K562 (cell line): ENCODE measurements at regions not wholly inside any gene's neighbourhood (a gene's known extent, or its start where the extent isn't known, plus 50 kb on each side); places are given as distances from the start of the nearest gene placed in this dataset.

Experiments
- ATAC-seq: fragments of 200-7000 bp; cut with Tn5 transposase; 3 replicates; pipeline ENCODE4 v1.9.1; 2020; ENCODE audit warnings: moderate library complexity
- BruUV-seq: library from RNA; stranded (reverse); fragments of 400-500 nt; replicated peaks from 2 replicates; lab custom pipeline; 2021; lab: Mats Ljungman, UMichigan
- CTCF ChIA-PET: fragments of 300-600 bp; formaldehyde crosslinking; extraction: SDS; loops from one replicate; lab custom pipeline; 2021; ENCODE audit warnings: low intra/inter-chr PET ratio; lab: Yijun Ruan, JAX
- POLR2A ChIA-PET: fragments of 300-600, 350-650 bp; sonication (Branson Sonifier 250); formaldehyde crosslinking; extraction: SDS; loops from one replicate; lab custom pipeline; 2021; ENCODE audit warnings: antibody characterized with exemption, inconsistent platforms; lab: Yijun Ruan, JAX
- DNase-seq, 4 experiments: peaks; one replicate each; pipeline versions ENCODE4 v3.0.0 to v3.0.0-alpha.2; 2011 to 2018; ENCODE audit warnings: low spot score in 3 of 4, mixed read lengths in 3 of 4; ENCODE audit errors: extremely low read depth in 1 of 4
- FAIRE-seq: peaks from 2 replicates; lab custom pipeline; 2011; peaks lifted over from hg19 to GRCh38; lab: Jason Lieb, UNC
- H2AFZ ChIP-seq: 2 replicates; pipeline ENCODE4 v1.6.0; 2011; ENCODE audit warnings: low read depth, low read length, control low read depth, inconsistent platforms
- H3K27ac ChIP-seq: fragments of 200-600 bp; 3 replicates; pipeline ENCODE4 v1.8.0; 2011; ENCODE audit warnings: low read depth, mild to moderate bottlenecking, control low read depth, inconsistent platforms, low read length, moderate library complexity, mixed read lengths; ENCODE audit errors: extremely low read depth
- H3K27me3 ChIP-seq, 2 experiments: fragments of 300-600 bp in 1 of 2; 2 replicates in 1 of 2; 3 replicates in 1 of 2; pipeline versions ENCODE4 v1.6.0 to v1.8.0; 2011; ENCODE audit warnings: inconsistent platforms in 2 of 2, low read length in 2 of 2, mild to moderate bottlenecking in 1 of 2, mixed read lengths in 1 of 2, moderate library complexity in 1 of 2; ENCODE audit not compliant: control insufficient read depth in 2 of 2, insufficient read depth in 2 of 2
- H3K36me3 ChIP-seq: fragments of 300-600 bp; 3 replicates; pipeline ENCODE4 v1.8.0; 2011; ENCODE audit warnings: mild to moderate bottlenecking, low read length, inconsistent platforms; ENCODE audit not compliant: control insufficient read depth, insufficient read depth
- H3K4me1 ChIP-seq, 2 experiments: fragments of 200-600 bp in 1 of 2; replicated peaks in 1 of 2; 2 replicates in 1 of 2; 3 replicates in 1 of 2; pipeline versions ENCODE4 v1.5.1 to v1.8.0; 2011; ENCODE audit warnings: inconsistent platforms in 2 of 2, low read length in 2 of 2, mild to moderate bottlenecking in 1 of 2, mixed read lengths in 1 of 2, moderate library complexity in 1 of 2; ENCODE audit not compliant: control insufficient read depth in 2 of 2, insufficient read depth in 2 of 2
- H3K4me2 ChIP-seq: 2 replicates; pipeline ENCODE4 v1.6.1; 2011; ENCODE audit warnings: low read length, control low read depth, inconsistent platforms, mixed read lengths; ENCODE audit not compliant: insufficient read depth
- H3K4me3 ChIP-seq: fragments of 200-600 bp; sonication (generic), shearing (Covaris generic); 2 replicates; pipeline ENCODE4 v1.5.1; 2016; ENCODE audit warnings: control low read depth, inconsistent platforms
- H3K79me2 ChIP-seq: fragments of 200-600 bp; 3 replicates; pipeline ENCODE4 v1.8.0; 2011; ENCODE audit warnings: low read length, inconsistent platforms; ENCODE audit not compliant: control insufficient read depth, insufficient read depth
- H3K9ac ChIP-seq, 2 experiments: 2 replicates each; pipeline versions ENCODE4 v1.6.0 to v1.6.1; 2011; ENCODE audit warnings: low read depth in 2 of 2, low read length in 2 of 2, control low read depth in 1 of 2, inconsistent platforms in 1 of 2, mild to moderate bottlenecking in 1 of 2, mixed read lengths in 1 of 2; ENCODE audit not compliant: insufficient read depth in 1 of 2
- H3K9me1 ChIP-seq: one replicate; pipeline ENCODE4 v1.6.0; 2011; ENCODE audit warnings: inconsistent platforms, mild to moderate bottlenecking, low read length, moderate library complexity; ENCODE audit not compliant: control insufficient read depth, insufficient read depth
- H3K9me3 ChIP-seq: replicated peaks from 2 replicates; pipeline ENCODE4 v1.5.1; 2011; ENCODE audit warnings: low read depth, low read length, inconsistent platforms; ENCODE audit not compliant: control insufficient read depth, insufficient read depth
- H4K20me1 ChIP-seq: replicated peaks from 2 replicates; pipeline ENCODE4 v1.6.1; 2011; ENCODE audit warnings: low read length, inconsistent platforms, mixed read lengths; ENCODE audit not compliant: control insufficient read depth, insufficient read depth
- BRD9 ChIP-seq: fragments of 450-650 bp; IDR thresholded peaks from 2 replicates; pipeline ENCODE4 v1.6.1; 2018; ENCODE audit warnings: low read depth; ENCODE audit not compliant: partially characterized antibody
- BRF1 ChIP-seq: IDR thresholded peaks from 3 replicates; pipeline ENCODE4 v1.6.1; 2011; ENCODE audit warnings: borderline replicate concordance, mild to moderate bottlenecking; ENCODE audit not compliant: insufficient read length; ENCODE audit errors: extremely low read depth
- CREB1 ChIP-seq, 2 experiments: sonication (generic) in 1 of 2; formaldehyde crosslinking in 1 of 2; IDR thresholded peaks; 2 replicates each; pipeline versions ENCODE4 v1.6.1 to v1.8.0; 2012 to 2022; ENCODE audit warnings: inconsistent platforms in 1 of 2, mild to moderate bottlenecking in 1 of 2, missing genetic modification reagents in 1 of 2, moderate library complexity in 1 of 2
- CTCF ChIP-seq, 3 experiments: IDR thresholded peaks in 2 of 3; conservative IDR thresholded peaks in 1 of 3; 2 replicates each; pipeline ENCODE4 v1.5.1; 2011 to 2012; ENCODE audit warnings: low read length in 3 of 3, mild to moderate bottlenecking in 3 of 3, control low read depth in 2 of 3, improper control_type of control experiment in 1 of 3, inconsistent platforms in 1 of 3, low read depth in 1 of 3, mixed read lengths in 1 of 3, moderate library complexity in 1 of 3; ENCODE audit not compliant: insufficient read depth in 2 of 3
- ETV1 ChIP-seq: fragments of 450-650 bp; conservative IDR thresholded peaks from 2 replicates; pipeline ENCODE4 v1.6.1; 2016; ENCODE audit warnings: missing genetic modification characterization, control low read depth, low read depth, missing compliant biosample characterization
- NFXL1 ChIP-seq: fragments of 450-650 bp; formaldehyde crosslinking; IDR thresholded peaks from 2 replicates; pipeline ENCODE4 v1.4.0; 2021; ENCODE audit warnings: mild to moderate bottlenecking
- NR2C1 ChIP-seq, 2 experiments: fragments of 450-650 bp; IDR thresholded peaks; 2 replicates each; pipeline ENCODE4 v1.6.1; 2017; ENCODE audit warnings: mild to moderate bottlenecking in 2 of 2, antibody characterized with exemption in 1 of 2, inconsistent platforms in 1 of 2, missing compliant biosample characterization in 1 of 2, missing genetic modification characterization in 1 of 2
- SNAPC5 ChIP-seq: fragments of 250-450 bp; sonication (Bioruptor Pico); IDR thresholded peaks from 2 replicates; pipeline ENCODE4 v1.8.0; 2021; ENCODE audit warnings: moderate library complexity, mild to moderate bottlenecking, inconsistent platforms
- STAG1 ChIP-seq: sonication (generic); formaldehyde crosslinking; IDR thresholded peaks from 2 replicates; pipeline ENCODE4 v1.5.0; 2020; ENCODE audit warnings: missing genetic modification reagents, borderline replicate concordance
- ZFP36 ChIP-seq: fragments of 150-350 bp; IDR thresholded peaks from 2 replicates; pipeline ENCODE4 v1.6.1; 2018; ENCODE audit warnings: low read length, low read depth; ENCODE audit not compliant: partially characterized antibody
- ZNF175 ChIP-seq: fragments of 200-800 bp; sonication (Bioruptor generic); IDR thresholded peaks from 2 replicates; pipeline ENCODE4 v1.6.1; 2016; ENCODE audit warnings: low read depth, mild to moderate bottlenecking, missing genetic modification characterization, missing compliant biosample characterization
- ZNF507 ChIP-seq: conservative IDR thresholded peaks from 2 replicates; pipeline ENCODE4 v1.6.1; 2017; ENCODE audit warnings: missing genetic modification characterization, missing compliant biosample characterization
- ZNF609 ChIP-seq: sonication (generic); formaldehyde crosslinking; IDR thresholded peaks from 2 replicates; pipeline ENCODE4 v1.8.1; 2023; ENCODE audit warnings: missing genetic modification reagents, mild to moderate bottlenecking, borderline replicate concordance
- WGBS: fragments of 100-300 bp; shearing (Covaris generic); methylation state at CpG from one replicate; pipeline ENCODE4 v1.1.6; 2016; ENCODE audit warnings: low coverage, mixed read lengths; ENCODE audit not compliant: insufficient coverage; ENCODE audit errors: missing lambda C conversion rate; 5-methylcytosine and 5-hydroxymethylcytosine counted together
- in situ Hi-C: fragments of 300-500 bp; cut with MboI; formaldehyde crosslinking; loops from 4 replicates; pipeline ENCODE4 v1.15.0; 2018; ENCODE audit warnings: inconsistent platforms, mixed read lengths
- intact Hi-C: fragments of 100-400 bp; cut with micrococcal nuclease; formaldehyde crosslinking; loops from 2 replicates; pipeline ENCODE4 v1.14.2; 2022

- DNase-seq (no peak), FAIRE-seq (no peak), ATAC-seq (no peak)
- Histone ChIP-seq H3K27ac (no peak overlapping the region), H3K4me2 (no peak overlapping the region), H3K4me3 (no peak overlapping the region), H3K79me2 (no peaks in the 10 kb centered on the region), H3K27me3 (no peaks in the 10 kb centered on the region), H2AFZ (no peak overlapping the region), H3K9me1 (no peaks in the 10 kb centered on the region), H3K36me3 (no peaks in the 10 kb centered on the region), H3K4me1 (no peaks in the 10 kb centered on the region), H4K20me1 (no peaks in the 10 kb centered on the region), H3K9ac (no peak overlapping the region), H3K9me3 (no peaks in the 10 kb centered on the region)
- in situ Hi-C loops (no loop called here), intact Hi-C loops (no loop called here)
- 5% methylated on average over 3 of the region's 3 CpGs for WGBS
- no peak for TF ChIP-seq CTCF (IDR thresholded peaks at IDR 0.05 in 2 of 3, conservative IDR thresholded peaks at IDR 0.05 in 1 of 3; ENCODE audit: insufficient read depth in 2 of 3, low read depth in 1 of 3, low read length in 3 of 3)
- TF ChIP-seq STAG1 (CRISPR knock-in tag): no peak
- TF ChIP-seq BRF1: no peak
- no peak for TF ChIP-seq ZNF609
- TF ChIP-seq ZNF507 (tag): no peak
- no peak for TF ChIP-seq SNAPC5 (CRISPR knock-in tag)
- TF ChIP-seq CREB1 (IDR thresholded peaks at IDR 0.05): no peak
- no peak for TF ChIP-seq CREB1 (CRISPR knock-in tag; IDR thresholded peaks at IDR 0.05)
- no peak for TF ChIP-seq BRD9
- no peak for TF ChIP-seq NR2C1 (IDR thresholded peaks at IDR 0.05)
- no peak for TF ChIP-seq NR2C1 (tag; IDR thresholded peaks at IDR 0.05)
- TF ChIP-seq ZNF175: no peak
- no peak for TF ChIP-seq ETV1
- TF ChIP-seq ZFP36: no peak
- no peak for TF ChIP-seq NFXL1
- ChIA-PET POLR2A (no interaction called here), CTCF (no interaction called here)
- no TSS peak for BruUV-seq
These were observed 305.7 kb upstream of the COL8A1 start for GRCh38 chr3:99332718-99333117.
